HG02938 (cell line): ENCODE measurements at regions not wholly inside any gene's neighbourhood (a gene's known extent, or its start where the extent isn't known, plus 50 kb on each side); places are given as distances from the start of the nearest gene placed in this dataset.
A peak's percentile ranks its signal among the peaks of the same experiment; 100 is the strongest.

Experiments used
- ATAC-seq: cut with Tn5 transposase; IDR thresholded peaks from one replicate; pipeline ENCODE4 v1.9.1; 2021; ENCODE audit warnings: mild to moderate bottlenecking, moderate library complexity; ENCODE audit not compliant: unreplicated experiment

DNA sequence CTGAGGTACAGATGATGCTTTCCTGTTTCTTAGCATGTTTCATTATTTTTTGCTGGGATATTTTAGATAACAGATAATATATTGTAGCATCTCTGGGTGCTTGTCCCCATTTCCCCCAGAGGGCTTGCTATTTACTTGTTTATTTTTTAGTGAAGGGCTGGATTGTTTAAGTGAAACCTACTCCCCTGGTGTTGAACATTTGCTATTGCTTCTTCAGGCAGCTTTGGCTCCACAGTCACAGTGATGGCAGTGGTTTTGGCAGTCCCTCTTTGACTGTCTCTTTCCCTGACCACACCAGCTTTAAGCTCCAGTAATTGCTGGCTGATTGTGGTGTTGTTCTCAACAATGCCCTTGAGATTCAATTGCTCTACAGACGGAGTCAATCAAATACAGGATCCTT is 128.9 kb downstream of the KLF13 start:
- no peak for ATAC-seq

GRCh38 chr15:31456354-31457060 is 129.9 kb downstream of the KLF13 start:
- ATAC-seq, result no peak

DNA sequence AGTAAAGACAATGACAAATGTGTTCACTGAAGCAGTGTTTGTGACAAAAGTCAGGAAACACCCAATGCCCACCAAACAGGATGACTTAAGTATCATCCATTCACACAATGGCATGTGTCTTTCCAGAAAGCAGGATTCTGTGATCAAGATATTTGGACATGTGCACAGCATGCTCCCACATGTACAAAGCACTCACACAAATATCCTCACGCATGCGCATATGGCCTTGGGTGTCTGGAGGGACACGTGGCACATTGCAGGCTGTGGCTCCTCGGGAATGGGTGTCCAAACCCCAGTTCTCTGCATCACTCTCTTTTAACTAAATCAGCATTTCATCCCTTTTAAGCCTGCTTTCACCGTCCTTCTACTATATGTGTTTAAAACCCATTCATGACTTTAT is 130.5 kb downstream of the KLF13 start:
- no peak for ATAC-seq

DNA sequence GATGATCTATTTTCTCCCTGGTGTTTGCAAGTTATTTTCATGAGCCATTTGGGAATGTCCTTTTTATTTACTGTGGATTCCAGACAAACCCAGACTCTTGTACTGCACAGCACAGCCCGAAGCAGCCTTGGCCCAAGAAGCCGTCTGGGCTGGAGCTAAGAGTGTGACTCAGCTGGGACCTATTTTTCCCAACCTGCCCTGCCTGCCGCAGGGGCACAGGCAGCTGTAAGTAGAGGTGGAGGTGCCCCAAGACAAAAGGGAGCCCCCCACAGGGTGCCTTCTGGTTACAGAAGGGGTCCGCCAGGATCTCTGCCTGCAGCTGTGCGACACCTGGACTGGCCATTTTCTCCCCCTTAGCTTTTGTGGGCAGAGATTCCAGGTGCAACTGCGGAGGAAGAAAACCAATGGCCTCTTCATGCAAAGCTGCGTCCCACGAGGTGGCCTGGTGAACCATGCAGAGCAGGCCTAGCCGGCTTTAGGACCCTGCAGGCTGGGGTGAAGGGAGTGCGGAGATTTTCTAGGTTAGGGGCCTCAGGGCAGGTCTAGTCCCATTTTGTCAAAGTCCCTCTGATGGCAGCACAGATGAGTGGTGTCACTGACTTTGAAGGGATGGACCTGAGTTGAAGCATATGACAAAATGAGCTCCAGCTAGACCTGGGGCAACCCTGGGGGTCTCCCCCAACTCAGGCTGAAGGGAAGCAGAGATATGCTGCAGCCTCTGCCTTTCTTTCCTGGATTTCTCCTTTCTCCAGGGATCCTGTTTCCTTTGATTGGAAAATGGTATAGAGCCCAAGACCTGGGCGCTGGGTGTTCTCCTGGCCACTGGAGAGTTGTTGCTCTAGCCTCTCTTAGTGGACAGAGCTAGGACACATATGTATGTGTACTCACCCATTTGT is 131.2 kb downstream of the KLF13 start:
- ATAC-seq, result no peak

DNA sequence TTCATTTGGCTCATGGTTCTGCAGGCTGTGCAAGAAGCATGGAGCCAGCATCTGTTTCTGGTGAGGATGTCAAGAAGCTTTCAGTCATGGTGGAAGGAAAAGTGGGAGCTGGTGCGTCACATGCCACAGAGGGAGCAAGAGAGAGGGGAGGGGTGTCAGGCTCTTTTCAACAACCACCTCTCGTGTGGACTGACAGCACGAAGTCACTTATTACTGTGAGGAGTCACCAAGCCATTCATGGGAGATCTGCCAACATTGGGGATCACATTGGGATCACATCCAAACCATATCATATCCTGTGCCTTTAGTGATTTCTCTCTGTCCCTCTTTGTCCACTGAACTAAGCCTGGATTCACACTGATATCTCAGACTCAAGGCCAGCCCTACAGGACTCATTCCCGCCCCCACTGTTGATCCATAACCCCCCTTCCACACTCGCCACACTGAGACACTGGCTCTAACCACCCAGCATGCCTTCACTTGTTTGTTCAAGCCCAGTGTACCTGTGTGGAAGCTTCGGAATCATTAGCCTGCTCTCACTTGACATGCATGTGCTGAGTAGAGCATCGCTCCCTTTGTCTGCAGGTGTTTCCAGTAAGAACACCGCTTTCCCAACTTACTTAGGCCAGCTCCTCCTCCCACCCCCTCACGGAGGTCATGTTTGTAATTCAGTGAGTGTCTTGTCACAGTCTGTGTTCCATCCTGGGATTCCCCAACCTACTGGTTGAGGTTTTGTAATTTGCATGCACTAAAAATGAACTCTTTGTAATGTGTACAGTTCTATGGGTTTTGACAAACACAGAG is 132.2 kb downstream of the KLF13 start:
- peak; percentile 88 for ATAC-seq

- peak; percentile 9 for ATAC-seq
Observed at GRCh38 chr15:31459400-31459748, 132.7 kb downstream of the KLF13 start.

DNA sequence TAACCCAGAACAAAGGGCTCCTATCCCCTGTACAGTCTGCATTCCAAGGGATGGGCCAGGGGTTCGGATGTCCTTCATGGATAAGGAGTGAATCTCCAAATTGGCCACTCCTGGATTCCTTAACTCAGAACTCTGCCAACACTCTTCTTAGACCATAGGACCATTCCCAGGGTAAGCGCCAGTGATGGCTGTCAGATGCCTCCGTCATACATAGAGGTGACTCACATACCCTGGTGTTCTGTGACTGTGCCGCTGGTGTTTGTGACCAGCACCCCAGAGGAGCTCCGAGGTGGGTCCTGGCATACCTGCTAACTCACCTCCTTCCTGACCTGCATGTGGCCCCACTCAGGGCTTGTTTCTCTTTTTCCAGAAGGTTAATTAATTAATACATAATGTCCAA is 134.7 kb downstream of the KLF13 start:
- ATAC-seq, result no peak

- ATAC-seq, result no peak
Observed at GRCh38 chr15:31461911-31462480, 135.4 kb downstream of the KLF13 start.

DNA sequence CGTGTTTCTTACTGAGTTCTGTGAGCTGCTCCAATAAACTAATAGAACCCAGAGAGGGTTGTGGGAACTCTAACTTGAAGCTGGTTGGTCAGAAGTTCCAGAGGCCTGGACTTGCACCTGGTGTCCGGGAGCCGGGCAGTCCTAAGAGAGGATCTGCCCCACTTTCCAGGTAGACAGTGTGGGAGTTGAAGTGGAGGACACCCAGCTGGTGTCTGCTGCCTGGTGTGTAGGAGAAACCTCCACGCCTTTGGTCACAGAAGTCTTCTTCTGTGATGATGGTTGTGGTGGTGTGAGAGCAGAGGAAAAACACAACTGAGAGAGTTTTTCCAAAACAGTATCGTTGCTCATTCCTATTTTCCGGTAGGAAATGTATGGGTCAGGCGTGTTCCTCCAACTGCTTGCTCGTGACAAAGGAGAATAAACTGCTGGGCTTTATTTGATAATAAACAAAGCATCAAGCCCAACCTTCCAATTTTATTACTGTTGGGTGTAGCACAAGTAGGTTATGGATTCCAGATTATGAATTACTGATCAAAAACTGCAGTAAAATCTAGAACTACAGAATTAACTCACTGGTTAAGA is 137.0 kb downstream of the KLF13 start:
- ATAC-seq, result no peak

DNA sequence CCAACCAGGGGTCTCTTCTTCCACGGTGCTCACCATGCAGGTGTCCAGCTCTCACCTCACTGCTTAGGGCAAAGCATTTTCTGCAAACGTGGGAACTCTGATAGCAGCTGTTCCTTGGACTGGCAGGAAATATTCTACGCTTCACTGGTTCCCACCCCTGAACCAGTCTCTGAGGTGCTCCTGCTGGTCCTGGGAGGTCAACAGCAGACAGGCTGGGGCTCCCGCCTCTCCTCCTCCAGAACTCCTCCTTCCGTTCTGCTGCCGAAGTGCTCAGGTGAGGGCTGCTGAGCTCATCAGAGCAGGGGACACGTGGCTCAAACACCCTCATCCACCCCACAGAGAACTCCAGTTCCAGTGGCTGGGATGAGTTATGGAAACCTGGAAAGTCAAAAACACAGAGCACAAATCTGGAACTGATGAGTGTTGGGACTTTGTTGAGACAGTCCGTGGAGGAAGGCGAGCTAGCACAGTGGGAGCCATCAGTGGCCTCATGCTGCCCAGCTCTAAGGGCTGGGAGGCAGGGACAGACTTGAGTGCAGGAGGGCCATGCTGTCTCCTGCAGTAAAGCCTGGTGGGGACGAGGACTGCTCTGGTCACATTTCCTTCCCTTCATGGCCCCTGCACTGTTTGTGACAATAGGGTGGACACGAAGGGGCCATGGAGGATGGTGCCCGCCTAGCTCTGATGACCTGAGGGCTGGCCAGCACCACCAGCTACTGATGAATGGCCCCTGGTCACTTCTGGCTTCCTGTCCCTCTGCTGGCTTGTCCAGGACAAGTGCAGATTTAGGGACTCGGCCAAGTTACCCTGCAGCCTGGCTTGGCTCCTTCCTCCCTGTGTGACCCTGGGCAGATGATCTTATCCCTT is 137.8 kb downstream of the KLF13 start:
- no peak for ATAC-seq

GRCh38 chr15:31465083-31465955 is 138.7 kb downstream of the KLF13 start:
- no peak for ATAC-seq

- no peak for ATAC-seq
Observed at GRCh38 chr15:31467361-31467760, 140.7 kb downstream of the KLF13 start.

- no peak for ATAC-seq
Observed at GRCh38 chr15:31468911-31469785, 142.5 kb downstream of the KLF13 start.

DNA sequence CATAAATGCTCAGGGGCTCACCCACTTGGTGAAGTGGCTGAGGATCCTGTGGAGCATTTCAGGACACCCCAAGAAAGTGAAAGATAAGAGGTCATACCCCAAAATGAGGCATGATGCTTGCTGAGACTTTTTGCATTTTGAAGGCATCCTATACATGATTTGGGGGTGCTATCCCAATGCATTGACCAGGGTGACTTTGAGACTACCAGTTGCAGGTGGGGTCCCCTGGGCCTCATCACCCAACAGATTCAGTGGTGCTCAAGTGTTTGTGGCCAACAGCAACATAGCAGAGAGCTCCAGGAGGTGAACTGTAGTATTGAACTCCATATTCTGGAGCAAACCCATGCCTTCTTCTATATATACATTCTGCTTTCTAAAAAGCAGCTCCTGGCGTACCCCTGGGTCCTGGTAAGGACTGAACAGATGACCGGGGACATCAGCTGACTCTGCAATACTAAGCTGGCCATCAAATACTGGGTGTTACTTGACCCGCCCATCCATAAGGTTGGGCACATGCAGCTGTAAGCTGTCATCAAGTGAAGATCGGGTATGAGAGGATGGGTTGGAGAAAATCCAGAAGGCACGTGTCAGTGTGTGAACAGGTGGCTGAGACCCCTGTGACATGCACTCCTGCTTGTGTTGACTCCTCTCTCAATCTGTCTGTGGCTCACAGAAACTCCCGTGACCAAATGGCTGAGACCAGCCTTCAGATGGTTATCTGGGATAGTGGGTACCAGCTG is 143.3 kb downstream of the KLF13 start:
- no peak for ATAC-seq

GRCh38 chr15:31470756-31471155 is 144.1 kb downstream of the KLF13 start:
- no peak for ATAC-seq

- no peak for ATAC-seq
Observed at GRCh38 chr15:31471731-31472430, 145.2 kb downstream of the KLF13 start.
